ENCODE measurements at regions not wholly inside any gene's neighbourhood (a gene's known extent, or its start where the extent isn't known, plus 50 kb on each side); places are given as distances from the start of the nearest gene placed in this dataset.

DNA sequence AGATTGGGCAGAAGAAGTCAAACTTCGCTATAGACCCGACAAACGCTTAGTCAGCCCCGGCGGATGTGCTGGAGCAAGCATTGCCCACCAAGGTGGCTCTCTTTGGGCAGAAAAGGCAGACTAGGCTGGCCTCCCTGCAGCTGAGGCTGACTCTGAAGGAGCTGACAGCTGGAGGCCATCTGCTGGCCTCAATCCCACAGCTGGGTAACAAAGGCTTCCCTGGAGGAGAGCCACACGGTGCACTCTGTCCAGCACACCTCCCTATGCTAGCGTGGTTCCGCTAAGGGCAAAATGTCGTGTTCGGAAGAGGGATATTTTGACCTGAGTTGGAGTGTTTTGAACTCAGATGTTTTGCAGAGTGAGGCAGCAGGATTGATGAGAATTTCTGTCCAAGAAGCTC lies 103.5 kb upstream of the PTCH1 start:
- TF ChIP-seq, protein P1, sequence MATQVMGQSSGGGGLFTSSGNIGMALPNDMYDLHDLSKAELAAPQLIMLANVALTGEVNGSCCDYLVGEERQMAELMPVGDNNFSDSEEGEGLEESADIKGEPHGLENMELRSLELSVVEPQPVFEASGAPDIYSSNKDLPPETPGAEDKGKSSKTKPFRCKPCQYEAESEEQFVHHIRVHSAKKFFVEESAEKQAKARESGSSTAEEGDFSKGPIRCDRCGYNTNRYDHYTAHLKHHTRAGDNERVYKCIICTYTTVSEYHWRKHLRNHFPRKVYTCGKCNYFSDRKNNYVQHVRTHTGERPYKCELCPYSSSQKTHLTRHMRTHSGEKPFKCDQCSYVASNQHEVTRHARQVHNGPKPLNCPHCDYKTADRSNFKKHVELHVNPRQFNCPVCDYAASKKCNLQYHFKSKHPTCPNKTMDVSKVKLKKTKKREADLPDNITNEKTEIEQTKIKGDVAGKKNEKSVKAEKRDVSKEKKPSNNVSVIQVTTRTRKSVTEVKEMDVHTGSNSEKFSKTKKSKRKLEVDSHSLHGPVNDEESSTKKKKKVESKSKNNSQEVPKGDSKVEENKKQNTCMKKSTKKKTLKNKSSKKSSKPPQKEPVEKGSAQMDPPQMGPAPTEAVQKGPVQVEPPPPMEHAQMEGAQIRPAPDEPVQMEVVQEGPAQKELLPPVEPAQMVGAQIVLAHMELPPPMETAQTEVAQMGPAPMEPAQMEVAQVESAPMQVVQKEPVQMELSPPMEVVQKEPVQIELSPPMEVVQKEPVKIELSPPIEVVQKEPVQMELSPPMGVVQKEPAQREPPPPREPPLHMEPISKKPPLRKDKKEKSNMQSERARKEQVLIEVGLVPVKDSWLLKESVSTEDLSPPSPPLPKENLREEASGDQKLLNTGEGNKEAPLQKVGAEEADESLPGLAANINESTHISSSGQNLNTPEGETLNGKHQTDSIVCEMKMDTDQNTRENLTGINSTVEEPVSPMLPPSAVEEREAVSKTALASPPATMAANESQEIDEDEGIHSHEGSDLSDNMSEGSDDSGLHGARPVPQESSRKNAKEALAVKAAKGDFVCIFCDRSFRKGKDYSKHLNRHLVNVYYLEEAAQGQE (IDR thresholded peaks at IDR 0.05; ENCODE audit: unreplicated experiment) = no peak
- TF ChIP-seq, protein P2, sequence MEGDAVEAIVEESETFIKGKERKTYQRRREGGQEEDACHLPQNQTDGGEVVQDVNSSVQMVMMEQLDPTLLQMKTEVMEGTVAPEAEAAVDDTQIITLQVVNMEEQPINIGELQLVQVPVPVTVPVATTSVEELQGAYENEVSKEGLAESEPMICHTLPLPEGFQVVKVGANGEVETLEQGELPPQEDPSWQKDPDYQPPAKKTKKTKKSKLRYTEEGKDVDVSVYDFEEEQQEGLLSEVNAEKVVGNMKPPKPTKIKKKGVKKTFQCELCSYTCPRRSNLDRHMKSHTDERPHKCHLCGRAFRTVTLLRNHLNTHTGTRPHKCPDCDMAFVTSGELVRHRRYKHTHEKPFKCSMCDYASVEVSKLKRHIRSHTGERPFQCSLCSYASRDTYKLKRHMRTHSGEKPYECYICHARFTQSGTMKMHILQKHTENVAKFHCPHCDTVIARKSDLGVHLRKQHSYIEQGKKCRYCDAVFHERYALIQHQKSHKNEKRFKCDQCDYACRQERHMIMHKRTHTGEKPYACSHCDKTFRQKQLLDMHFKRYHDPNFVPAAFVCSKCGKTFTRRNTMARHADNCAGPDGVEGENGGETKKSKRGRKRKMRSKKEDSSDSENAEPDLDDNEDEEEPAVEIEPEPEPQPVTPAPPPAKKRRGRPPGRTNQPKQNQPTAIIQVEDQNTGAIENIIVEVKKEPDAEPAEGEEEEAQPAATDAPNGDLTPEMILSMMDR (conservative IDR thresholded peaks at IDR 0.05; ENCODE audit: low read depth in 2 of 2) = no peak
- no peak for TF ChIP-seq EZH2 (IDR thresholded peaks at IDR 0.05; ENCODE audit: low read depth, unreplicated experiment)
- no peak for TF ChIP-seq EZH2phosphoT487 (IDR thresholded peaks at IDR 0.05; ENCODE audit: unreplicated experiment)
- TF ChIP-seq POLR2AphosphoS5 (IDR thresholded peaks at IDR 0.05; ENCODE audit: low read depth) = no peak
- no peak for TF ChIP-seq ZNF114 (CRISPR knock-in tag; IDR thresholded peaks at IDR 0.05)
- no peak for TF ChIP-seq JUNB (IDR thresholded peaks at IDR 0.05; ENCODE audit: unreplicated experiment)
- TF ChIP-seq CREB1 (CRISPR knock-in tag; IDR thresholded peaks at IDR 0.05; ENCODE audit: low read depth) = no peak
- no peak for TF ChIP-seq NANOG (IDR thresholded peaks at IDR 0.05; ENCODE audit: borderline replicate concordance)
- TF ChIP-seq, protein P3, sequence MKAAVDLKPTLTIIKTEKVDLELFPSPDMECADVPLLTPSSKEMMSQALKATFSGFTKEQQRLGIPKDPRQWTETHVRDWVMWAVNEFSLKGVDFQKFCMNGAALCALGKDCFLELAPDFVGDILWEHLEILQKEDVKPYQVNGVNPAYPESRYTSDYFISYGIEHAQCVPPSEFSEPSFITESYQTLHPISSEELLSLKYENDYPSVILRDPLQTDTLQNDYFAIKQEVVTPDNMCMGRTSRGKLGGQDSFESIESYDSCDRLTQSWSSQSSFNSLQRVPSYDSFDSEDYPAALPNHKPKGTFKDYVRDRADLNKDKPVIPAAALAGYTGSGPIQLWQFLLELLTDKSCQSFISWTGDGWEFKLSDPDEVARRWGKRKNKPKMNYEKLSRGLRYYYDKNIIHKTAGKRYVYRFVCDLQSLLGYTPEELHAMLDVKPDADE (IDR thresholded peaks at IDR 0.05) = no peak
- no peak for TF ChIP-seq ZNF331 (CRISPR knock-in tag; IDR thresholded peaks at IDR 0.05; ENCODE audit: low read depth)
- TF ChIP-seq, protein P4, sequence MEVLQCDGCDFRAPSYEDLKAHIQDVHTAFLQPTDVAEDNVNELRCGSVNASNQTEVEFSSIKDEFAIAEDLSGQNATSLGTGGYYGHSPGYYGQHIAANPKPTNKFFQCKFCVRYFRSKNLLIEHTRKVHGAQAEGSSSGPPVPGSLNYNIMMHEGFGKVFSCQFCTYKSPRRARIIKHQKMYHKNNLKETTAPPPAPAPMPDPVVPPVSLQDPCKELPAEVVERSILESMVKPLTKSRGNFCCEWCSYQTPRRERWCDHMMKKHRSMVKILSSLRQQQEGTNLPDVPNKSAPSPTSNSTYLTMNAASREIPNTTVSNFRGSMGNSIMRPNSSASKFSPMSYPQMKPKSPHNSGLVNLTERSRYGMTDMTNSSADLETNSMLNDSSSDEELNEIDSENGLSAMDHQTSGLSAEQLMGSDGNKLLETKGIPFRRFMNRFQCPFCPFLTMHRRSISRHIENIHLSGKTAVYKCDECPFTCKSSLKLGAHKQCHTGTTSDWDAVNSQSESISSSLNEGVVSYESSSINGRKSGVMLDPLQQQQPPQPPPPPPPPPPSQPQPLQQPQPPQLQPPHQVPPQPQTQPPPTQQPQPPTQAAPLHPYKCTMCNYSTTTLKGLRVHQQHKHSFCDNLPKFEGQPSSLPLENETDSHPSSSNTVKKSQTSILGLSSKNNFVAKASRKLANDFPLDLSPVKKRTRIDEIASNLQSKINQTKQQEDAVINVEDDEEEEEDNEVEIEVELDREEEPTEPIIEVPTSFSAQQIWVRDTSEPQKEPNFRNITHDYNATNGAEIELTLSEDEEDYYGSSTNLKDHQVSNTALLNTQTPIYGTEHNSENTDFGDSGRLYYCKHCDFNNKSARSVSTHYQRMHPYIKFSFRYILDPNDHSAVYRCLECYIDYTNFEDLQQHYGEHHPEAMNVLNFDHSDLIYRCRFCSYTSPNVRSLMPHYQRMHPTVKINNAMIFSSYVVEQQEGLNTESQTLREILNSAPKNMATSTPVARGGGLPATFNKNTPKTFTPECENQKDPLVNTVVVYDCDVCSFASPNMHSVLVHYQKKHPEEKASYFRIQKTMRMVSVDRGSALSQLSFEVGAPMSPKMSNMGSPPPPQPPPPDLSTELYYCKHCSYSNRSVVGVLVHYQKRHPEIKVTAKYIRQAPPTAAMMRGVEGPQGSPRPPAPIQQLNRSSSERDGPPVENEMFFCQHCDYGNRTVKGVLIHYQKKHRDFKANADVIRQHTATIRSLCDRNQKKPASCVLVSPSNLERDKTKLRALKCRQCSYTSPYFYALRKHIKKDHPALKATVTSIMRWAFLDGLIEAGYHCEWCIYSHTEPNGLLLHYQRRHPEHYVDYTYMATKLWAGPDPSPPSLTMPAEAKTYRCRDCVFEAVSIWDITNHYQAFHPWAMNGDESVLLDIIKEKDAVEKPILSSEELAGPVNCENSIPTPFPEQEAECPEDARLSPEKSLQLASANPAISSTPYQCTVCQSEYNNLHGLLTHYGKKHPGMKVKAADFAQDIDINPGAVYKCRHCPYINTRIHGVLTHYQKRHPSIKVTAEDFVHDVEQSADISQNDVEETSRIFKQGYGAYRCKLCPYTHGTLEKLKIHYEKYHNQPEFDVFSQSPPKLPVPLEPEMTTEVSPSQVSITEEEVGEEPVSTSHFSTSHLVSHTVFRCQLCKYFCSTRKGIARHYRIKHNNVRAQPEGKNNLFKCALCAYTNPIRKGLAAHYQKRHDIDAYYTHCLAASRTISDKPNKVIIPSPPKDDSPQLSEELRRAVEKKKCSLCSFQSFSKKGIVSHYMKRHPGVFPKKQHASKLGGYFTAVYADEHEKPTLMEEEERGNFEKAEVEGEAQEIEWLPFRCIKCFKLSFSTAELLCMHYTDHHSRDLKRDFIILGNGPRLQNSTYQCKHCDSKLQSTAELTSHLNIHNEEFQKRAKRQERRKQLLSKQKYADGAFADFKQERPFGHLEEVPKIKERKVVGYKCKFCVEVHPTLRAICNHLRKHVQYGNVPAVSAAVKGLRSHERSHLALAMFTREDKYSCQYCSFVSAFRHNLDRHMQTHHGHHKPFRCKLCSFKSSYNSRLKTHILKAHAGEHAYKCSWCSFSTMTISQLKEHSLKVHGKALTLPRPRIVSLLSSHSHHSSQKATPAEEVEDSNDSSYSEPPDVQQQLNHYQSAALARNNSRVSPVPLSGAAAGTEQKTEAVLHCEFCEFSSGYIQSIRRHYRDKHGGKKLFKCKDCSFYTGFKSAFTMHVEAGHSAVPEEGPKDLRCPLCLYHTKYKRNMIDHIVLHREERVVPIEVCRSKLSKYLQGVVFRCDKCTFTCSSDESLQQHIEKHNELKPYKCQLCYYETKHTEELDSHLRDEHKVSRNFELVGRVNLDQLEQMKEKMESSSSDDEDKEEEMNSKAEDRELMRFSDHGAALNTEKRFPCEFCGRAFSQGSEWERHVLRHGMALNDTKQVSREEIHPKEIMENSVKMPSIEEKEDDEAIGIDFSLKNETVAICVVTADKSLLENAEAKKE (CRISPR knock-in tag; IDR thresholded peaks at IDR 0.05) = no peak
- no peak for TF ChIP-seq STAT1 (IDR thresholded peaks at IDR 0.05; ENCODE audit: unreplicated experiment)

Measured in GM23338 (cell line).